ENCODE measurements at regions not wholly inside any gene's neighbourhood (a gene's known extent, or its start where the extent isn't known, plus 50 kb on each side); places are given as distances from the start of the nearest gene placed in this dataset.

GRCh38 chr2:120465989-120466703 is 120.2 kb downstream of the INHBB start (continued):
- TF ChIP-seq, protein P1, sequence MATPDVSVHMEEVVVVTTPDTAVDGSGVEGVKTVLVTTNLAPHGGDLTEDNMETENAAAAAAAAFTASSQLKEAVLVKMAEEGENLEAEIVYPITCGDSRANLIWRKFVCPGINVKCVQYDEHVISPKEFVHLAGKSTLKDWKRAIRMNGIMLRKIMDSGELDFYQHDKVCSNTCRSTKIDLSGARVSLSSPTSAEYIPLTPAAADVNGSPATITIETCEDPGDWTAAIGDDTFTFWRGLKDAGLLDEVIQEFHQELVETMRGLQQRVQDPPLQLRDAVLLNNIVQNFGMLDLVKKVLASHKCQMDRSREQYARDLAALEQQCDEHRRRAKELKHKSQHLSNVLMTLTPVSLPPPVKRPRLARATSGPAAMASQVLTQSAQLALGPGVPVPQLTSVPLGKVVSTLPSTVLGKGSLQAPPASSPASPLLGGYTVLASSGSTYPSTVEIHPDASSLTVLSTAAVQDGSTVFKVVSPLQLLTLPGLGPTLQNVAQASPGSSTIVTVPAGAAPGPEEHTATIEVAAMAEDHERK (CRISPR knock-in tag; IDR thresholded peaks at IDR 0.05; ENCODE audit: low read depth), result peak; percentile 53; the same call in 1 of the 2 replicates
- TF ChIP-seq ZNF879 (CRISPR knock-in tag; IDR thresholded peaks at IDR 0.05) (no peak), HNRNPLL (IDR thresholded peaks at IDR 0.05; ENCODE audit: low read depth, low read length, poor library complexity, severe bottlenecking) (peak; percentile 66), MAFF (IDR thresholded peaks at IDR 0.05; ENCODE audit: low read depth, low read length) (0 out of 2 replicates have a peak, but pooled peaks have one; percentile 22), ERF (CRISPR knock-in tag; IDR thresholded peaks at IDR 0.05) (peak; percentile 99), FIP1L1 (IDR thresholded peaks at IDR 0.05; ENCODE audit: borderline replicate concordance, insufficient read depth, low read depth, low read length) (peak; percentile 96; the same call in 1 of the 2 replicates), ZNF557 (CRISPR knock-in tag; IDR thresholded peaks at IDR 0.05) (peak; percentile 98), MED1 (CRISPR knock-in tag; IDR thresholded peaks at IDR 0.05) (peak; percentile 99), ZNF616 (CRISPR knock-in tag; IDR thresholded peaks at IDR 0.05; ENCODE audit: low read depth) (peak; percentile 82; the same call in 1 of the 2 replicates), NR2F6 (IDR thresholded peaks at IDR 0.05) (peak; percentile 99), NR2F6 (CRISPR knock-in tag; IDR thresholded peaks at IDR 0.05) (peak; percentile 98), ZNF564 (CRISPR knock-in tag; IDR thresholded peaks at IDR 0.05) (peak; percentile 78; the same call in 1 of the 2 replicates), PHF8 (CRISPR knock-in tag; IDR thresholded peaks at IDR 0.05) (peak; percentile 54; the same call in 1 of the 2 replicates), TSC22D2 (CRISPR knock-in tag; IDR thresholded peaks at IDR 0.05; ENCODE audit: borderline replicate concordance) (peak; percentile 70; the same call in 1 of the 2 replicates), CBFB (CRISPR knock-in tag; IDR thresholded peaks at IDR 0.05) (peak; percentile 97)
- TF ChIP-seq, protein P2, sequence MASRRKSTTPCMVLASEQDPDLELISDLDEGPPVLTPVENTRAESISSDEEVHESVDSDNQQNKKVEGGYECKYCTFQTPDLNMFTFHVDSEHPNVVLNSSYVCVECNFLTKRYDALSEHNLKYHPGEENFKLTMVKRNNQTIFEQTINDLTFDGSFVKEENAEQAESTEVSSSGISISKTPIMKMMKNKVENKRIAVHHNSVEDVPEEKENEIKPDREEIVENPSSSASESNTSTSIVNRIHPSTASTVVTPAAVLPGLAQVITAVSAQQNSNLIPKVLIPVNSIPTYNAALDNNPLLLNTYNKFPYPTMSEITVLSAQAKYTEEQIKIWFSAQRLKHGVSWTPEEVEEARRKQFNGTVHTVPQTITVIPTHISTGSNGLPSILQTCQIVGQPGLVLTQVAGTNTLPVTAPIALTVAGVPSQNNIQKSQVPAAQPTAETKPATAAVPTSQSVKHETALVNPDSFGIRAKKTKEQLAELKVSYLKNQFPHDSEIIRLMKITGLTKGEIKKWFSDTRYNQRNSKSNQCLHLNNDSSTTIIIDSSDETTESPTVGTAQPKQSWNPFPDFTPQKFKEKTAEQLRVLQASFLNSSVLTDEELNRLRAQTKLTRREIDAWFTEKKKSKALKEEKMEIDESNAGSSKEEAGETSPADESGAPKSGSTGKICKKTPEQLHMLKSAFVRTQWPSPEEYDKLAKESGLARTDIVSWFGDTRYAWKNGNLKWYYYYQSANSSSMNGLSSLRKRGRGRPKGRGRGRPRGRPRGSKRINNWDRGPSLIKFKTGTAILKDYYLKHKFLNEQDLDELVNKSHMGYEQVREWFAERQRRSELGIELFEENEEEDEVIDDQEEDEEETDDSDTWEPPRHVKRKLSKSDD (CRISPR knock-in tag; IDR thresholded peaks at IDR 0.05; ENCODE audit: low read depth), result no peak
- TF ChIP-seq, protein P3, sequence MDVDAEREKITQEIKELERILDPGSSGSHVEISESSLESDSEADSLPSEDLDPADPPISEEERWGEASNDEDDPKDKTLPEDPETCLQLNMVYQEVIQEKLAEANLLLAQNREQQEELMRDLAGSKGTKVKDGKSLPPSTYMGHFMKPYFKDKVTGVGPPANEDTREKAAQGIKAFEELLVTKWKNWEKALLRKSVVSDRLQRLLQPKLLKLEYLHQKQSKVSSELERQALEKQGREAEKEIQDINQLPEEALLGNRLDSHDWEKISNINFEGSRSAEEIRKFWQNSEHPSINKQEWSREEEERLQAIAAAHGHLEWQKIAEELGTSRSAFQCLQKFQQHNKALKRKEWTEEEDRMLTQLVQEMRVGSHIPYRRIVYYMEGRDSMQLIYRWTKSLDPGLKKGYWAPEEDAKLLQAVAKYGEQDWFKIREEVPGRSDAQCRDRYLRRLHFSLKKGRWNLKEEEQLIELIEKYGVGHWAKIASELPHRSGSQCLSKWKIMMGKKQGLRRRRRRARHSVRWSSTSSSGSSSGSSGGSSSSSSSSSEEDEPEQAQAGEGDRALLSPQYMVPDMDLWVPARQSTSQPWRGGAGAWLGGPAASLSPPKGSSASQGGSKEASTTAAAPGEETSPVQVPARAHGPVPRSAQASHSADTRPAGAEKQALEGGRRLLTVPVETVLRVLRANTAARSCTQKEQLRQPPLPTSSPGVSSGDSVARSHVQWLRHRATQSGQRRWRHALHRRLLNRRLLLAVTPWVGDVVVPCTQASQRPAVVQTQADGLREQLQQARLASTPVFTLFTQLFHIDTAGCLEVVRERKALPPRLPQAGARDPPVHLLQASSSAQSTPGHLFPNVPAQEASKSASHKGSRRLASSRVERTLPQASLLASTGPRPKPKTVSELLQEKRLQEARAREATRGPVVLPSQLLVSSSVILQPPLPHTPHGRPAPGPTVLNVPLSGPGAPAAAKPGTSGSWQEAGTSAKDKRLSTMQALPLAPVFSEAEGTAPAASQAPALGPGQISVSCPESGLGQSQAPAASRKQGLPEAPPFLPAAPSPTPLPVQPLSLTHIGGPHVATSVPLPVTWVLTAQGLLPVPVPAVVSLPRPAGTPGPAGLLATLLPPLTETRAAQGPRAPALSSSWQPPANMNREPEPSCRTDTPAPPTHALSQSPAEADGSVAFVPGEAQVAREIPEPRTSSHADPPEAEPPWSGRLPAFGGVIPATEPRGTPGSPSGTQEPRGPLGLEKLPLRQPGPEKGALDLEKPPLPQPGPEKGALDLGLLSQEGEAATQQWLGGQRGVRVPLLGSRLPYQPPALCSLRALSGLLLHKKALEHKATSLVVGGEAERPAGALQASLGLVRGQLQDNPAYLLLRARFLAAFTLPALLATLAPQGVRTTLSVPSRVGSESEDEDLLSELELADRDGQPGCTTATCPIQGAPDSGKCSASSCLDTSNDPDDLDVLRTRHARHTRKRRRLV (CRISPR knock-in tag; IDR thresholded peaks at IDR 0.05), result peak; percentile 97
- TF ChIP-seq, protein P4, sequence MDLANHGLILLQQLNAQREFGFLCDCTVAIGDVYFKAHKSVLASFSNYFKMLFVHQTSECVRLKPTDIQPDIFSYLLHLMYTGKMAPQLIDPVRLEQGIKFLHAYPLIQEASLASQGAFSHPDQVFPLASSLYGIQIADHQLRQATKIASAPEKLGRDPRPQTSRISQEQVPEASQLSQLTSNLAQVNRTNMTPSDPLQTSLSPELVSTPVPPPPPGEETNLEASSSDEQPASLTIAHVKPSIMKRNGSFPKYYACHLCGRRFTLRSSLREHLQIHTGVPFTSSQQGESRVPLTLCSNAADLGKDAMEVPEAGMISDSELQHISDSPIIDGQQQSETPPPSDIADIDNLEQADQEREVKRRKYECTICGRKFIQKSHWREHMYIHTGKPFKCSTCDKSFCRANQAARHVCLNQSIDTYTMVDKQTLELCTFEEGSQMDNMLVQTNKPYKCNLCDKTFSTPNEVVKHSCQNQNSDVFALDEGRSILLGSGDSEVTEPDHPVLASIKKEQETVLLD (CRISPR knock-in tag; IDR thresholded peaks at IDR 0.05; ENCODE audit: low read depth), result peak; percentile 74; the same call in 1 of the 2 replicates
